ENCODE measurements at regions not wholly inside any gene's neighbourhood (a gene's known extent, or its start where the extent isn't known, plus 50 kb on each side); places are given as distances from the start of the nearest gene placed in this dataset.
A peak's percentile ranks its signal among the peaks of the same experiment; 100 is the strongest.
"Not testable (repeated sequence)": the region's sequence is repeated elsewhere in the genome, so short reads cannot be mapped to it uniquely, and the experiment has no call there.

- DNase-seq (ENCODE audit: low read depth), result no peak
- no peak overlapping the region for H3K4me3 ChIP-seq (ENCODE audit: low read depth, low read length)
Observed at GRCh38 chr3:150330174-150330573, 77.9 kb upstream of the TSC22D2 start.

GRCh38 chr3:150329408-150329807 lies 78.7 kb upstream of the TSC22D2 start:
- DNase-seq (ENCODE audit: low read depth), result no peak
- no peak overlapping the region for H3K4me3 ChIP-seq (ENCODE audit: low read depth, low read length)

- no peak for DNase-seq (ENCODE audit: low read depth)
- no peak overlapping the region for H3K4me3 ChIP-seq (ENCODE audit: low read depth, low read length)
Observed at GRCh38 chr3:150328654-150329040, 79.5 kb upstream of the TSC22D2 start.

- no peak for DNase-seq (ENCODE audit: low read depth)
- H3K4me3 ChIP-seq (ENCODE audit: low read depth, low read length), result no peak overlapping the region
Observed at GRCh38 chr3:150327678-150328653, 80.1 kb upstream of the TSC22D2 start.

GRCh38 chr3:150324788-150325187 lies 83.3 kb upstream of the TSC22D2 start:
- no peak for DNase-seq (ENCODE audit: low read depth)
- no peak overlapping the region for H3K4me3 ChIP-seq (ENCODE audit: low read depth, low read length)

- DNase-seq (ENCODE audit: low read depth), result no peak
- no peak overlapping the region for H3K4me3 ChIP-seq (ENCODE audit: low read depth, low read length)
Observed at GRCh38 chr3:150324245-150324644, 83.9 kb upstream of the TSC22D2 start.

GRCh38 chr3:150323770-150324169 lies 84.3 kb upstream of the TSC22D2 start:
- DNase-seq (ENCODE audit: low read depth), result no peak
- H3K4me3 ChIP-seq (ENCODE audit: low read depth, low read length), result no peak overlapping the region

- not testable (repeated sequence) for H3K4me3 ChIP-seq (ENCODE audit: low read depth, low read length); DNase-seq (ENCODE audit: low read depth)
Observed at GRCh38 chr3:150323091-150323490, 85.0 kb upstream of the TSC22D2 start.

GRCh38 chr3:150320971-150321370 lies 87.1 kb upstream of the TSC22D2 start:
- not testable (repeated sequence) for DNase-seq (ENCODE audit: low read depth); H3K4me3 ChIP-seq (ENCODE audit: low read depth, low read length)

GRCh38 chr3:150319900-150320299 lies 88.2 kb upstream of the TSC22D2 start:
- DNase-seq (ENCODE audit: low read depth), result peak; percentile 94
- no peak overlapping the region for H3K4me3 ChIP-seq (ENCODE audit: low read depth, low read length)

GRCh38 chr3:150317469-150317868 lies 90.6 kb upstream of the TSC22D2 start:
- DNase-seq (ENCODE audit: low read depth), result no peak
- H3K4me3 ChIP-seq (ENCODE audit: low read depth, low read length), result no peak overlapping the region

GRCh38 chr3:150315721-150316120 lies 92.4 kb upstream of the TSC22D2 start:
- DNase-seq (ENCODE audit: low read depth), result no peak

GRCh38 chr3:150314248-150315004 lies 93.7 kb upstream of the TSC22D2 start:
- DNase-seq (ENCODE audit: low read depth), result no peak
- no peak overlapping the region for H3K4me3 ChIP-seq (ENCODE audit: low read depth, low read length)

More at GRCh38 chr3:150315721-150316120, 92.4 kb upstream of the TSC22D2 start:
- H3K4me3 ChIP-seq (ENCODE audit: low read depth, low read length), result no peak overlapping the region

- no peak overlapping the region for H3K4me3 ChIP-seq (ENCODE audit: low read depth, low read length)
- no peak for DNase-seq (ENCODE audit: low read depth)
Observed at GRCh38 chr3:150312018-150312657, 96.0 kb upstream of the TSC22D2 start.

- H3K4me3 ChIP-seq (ENCODE audit: low read depth, low read length), result no peak overlapping the region
- DNase-seq (ENCODE audit: low read depth), result no peak
Observed at GRCh38 chr3:150311156-150311555, 96.9 kb upstream of the TSC22D2 start.

- no peak overlapping the region for H3K4me3 ChIP-seq (ENCODE audit: low read depth, low read length)
- DNase-seq (ENCODE audit: low read depth), result no peak
Observed at GRCh38 chr3:150309557-150309956, 98.5 kb upstream of the TSC22D2 start.

GRCh38 chr3:150309257-150309542 lies 98.9 kb upstream of the TSC22D2 start:
- H3K4me3 ChIP-seq (ENCODE audit: low read depth, low read length), result no peak overlapping the region
- no peak for DNase-seq (ENCODE audit: low read depth)

GRCh38 chr3:150308481-150309256 lies 99.4 kb upstream of the TSC22D2 start:
- DNase-seq (ENCODE audit: low read depth), result no peak
- no peak overlapping the region for H3K4me3 ChIP-seq (ENCODE audit: low read depth, low read length)

GRCh38 chr3:150308037-150308319 lies 100.1 kb upstream of the TSC22D2 start:
- no peak overlapping the region for H3K4me3 ChIP-seq (ENCODE audit: low read depth, low read length)

More at GRCh38 chr3:150308037-150308319, 100.1 kb upstream of the TSC22D2 start:
- DNase-seq (ENCODE audit: low read depth), result no peak
